HG03439 (cell line): ENCODE measurements at regions not wholly inside any gene's neighbourhood (a gene's known extent, or its start where the extent isn't known, plus 50 kb on each side); places are given as distances from the start of the nearest gene placed in this dataset.

Source experiments
- ATAC-seq: cut with Tn5 transposase; IDR thresholded peaks from one replicate; pipeline ENCODE4 v1.9.1; 2021; ENCODE audit warnings: mild to moderate bottlenecking, moderate library complexity; ENCODE audit not compliant: unreplicated experiment

DNA sequence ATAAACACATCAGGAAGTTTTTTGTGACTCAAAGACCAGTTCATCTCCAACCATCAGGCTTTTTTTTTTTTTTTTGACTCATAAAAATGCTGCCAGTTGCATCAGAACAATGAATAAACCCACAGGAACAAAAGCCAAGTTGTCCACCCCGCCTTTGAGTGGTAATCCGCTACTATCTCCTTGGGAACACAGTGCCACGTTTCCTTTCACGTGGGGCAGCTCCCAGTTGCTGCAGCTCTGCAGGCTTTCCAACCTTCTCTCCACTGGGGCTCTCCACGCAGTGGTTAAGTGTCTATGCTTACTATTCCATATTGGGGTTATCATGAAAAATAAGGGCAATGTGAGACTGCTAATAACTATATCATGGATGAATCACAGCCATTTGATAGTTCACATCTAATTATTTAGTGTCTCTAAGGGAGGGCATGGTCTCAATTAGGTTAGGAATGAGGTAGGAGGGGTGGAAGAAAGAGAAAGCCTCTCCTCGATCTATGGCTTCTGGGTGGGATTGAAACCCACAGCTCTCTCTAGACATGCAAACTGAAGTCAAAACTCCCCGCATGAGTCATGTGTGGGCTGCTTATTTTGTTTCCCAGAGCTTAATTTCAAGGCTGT lies 55.8 kb upstream of the ACTBL2 start:
- no peak for ATAC-seq

DNA sequence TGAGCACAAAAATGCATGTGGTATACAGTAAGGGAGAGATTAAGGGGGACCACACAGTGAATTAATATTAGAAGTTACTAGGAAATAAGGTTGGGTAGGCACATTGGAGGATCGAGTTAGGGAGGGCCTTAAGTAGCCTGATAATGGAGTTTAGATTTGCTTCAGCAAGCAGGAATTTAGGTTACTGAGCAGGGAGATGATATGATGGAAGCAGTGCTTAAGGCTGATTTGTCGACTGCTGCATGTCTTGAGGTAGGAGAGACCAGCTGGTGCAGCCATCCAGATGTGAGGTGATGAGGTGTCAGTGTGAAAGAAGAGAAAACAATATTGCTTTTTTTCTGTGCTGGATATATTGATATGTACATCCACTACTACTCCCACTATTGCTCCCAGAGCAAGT lies 55.2 kb upstream of the ACTBL2 start:
- no peak for ATAC-seq

- ATAC-seq = no peak
These were observed 50.2 kb upstream of the ACTBL2 start for GRCh38 chr5:57532513-57533497.
